ENCODE measurements at regions not wholly inside any gene's neighbourhood (a gene's known extent, or its start where the extent isn't known, plus 50 kb on each side); places are given as distances from the start of the nearest gene placed in this dataset.
A peak's percentile ranks its signal among the peaks of the same experiment; 100 is the strongest.

- peaks cover 0 to 14% (median 4%) of the 10 kb centered on the region in 5 donors for H3K4me1 ChIP-seq (ENCODE audit: control insufficient read depth in 5 of 5, insufficient read depth in 5 of 5, low read length in 5 of 5)
- no peak overlapping the region for H3K27ac ChIP-seq (ENCODE audit: low read depth in 1 of 2, low read length in 1 of 2)
- H3K36me3 ChIP-seq (ENCODE audit: control insufficient read depth in 4 of 4, insufficient read depth in 4 of 4, low read length in 4 of 4) = no peaks in the 10 kb centered on the region
- H3K9ac ChIP-seq (ENCODE audit: insufficient read depth in 1 of 2, low read length in 2 of 2) = no peak overlapping the region
- no peaks in the 10 kb centered on the region for H3K27me3 ChIP-seq (ENCODE audit: control insufficient read depth in 3 of 3, insufficient read depth in 3 of 3, low read length in 2 of 3)
- DNase-seq (peak in 1 of 3 donors; percentile 26), ATAC-seq (ENCODE audit: insufficient read depth, low FRiP score) (no peak)
- no peaks in the 10 kb centered on the region for H3K9me3 ChIP-seq (ENCODE audit: control insufficient read depth in 4 of 4, insufficient read depth in 3 of 4, low read length in 3 of 4)
- no peak overlapping the region for H3K4me3 ChIP-seq
- no peak for TF ChIP-seq CTCF (IDR thresholded peaks at IDR 0.05; ENCODE audit: control extremely low read depth, extremely low read depth)
- 85 to 89% methylated on average over 4 of the region's 4 CpGs for WGBS, 2 donors
Observed at GRCh38 chr6:27128311-27129094, 119.0 kb upstream of the PRSS16 start.

- 85 to 91% methylated on average over 5 of the region's 5 CpGs for WGBS, 2 donors
- TF ChIP-seq CTCF (IDR thresholded peaks at IDR 0.05; ENCODE audit: control extremely low read depth, extremely low read depth) = no peak
- Histone ChIP-seq H3K27ac (ENCODE audit: low read depth in 1 of 2, low read length in 1 of 2) (no peak overlapping the region), H3K27me3 (ENCODE audit: control insufficient read depth in 3 of 3, insufficient read depth in 3 of 3, low read length in 2 of 3) (no peaks in the 10 kb centered on the region), H3K36me3 (ENCODE audit: control insufficient read depth in 4 of 4, insufficient read depth in 4 of 4, low read length in 4 of 4) (no peaks in the 10 kb centered on the region), H3K4me3 (no peak overlapping the region), H3K4me1 (ENCODE audit: control insufficient read depth in 5 of 5, insufficient read depth in 5 of 5, low read length in 5 of 5) (peaks cover 0 to 20% (median 6%) of the 10 kb centered on the region in 5 donors), H3K9me3 (ENCODE audit: control insufficient read depth in 4 of 4, insufficient read depth in 3 of 4, low read length in 3 of 4) (no peaks in the 10 kb centered on the region), H3K9ac (ENCODE audit: insufficient read depth in 1 of 2, low read length in 2 of 2) (no peak overlapping the region)
- DNase-seq (peak in 1 of 3 donors; percentile 13), ATAC-seq (ENCODE audit: insufficient read depth, low FRiP score) (no peak)
Observed at GRCh38 chr6:27129095-27129815, 118.2 kb upstream of the PRSS16 start.

- no peaks in the 10 kb centered on the region for H3K36me3 ChIP-seq (ENCODE audit: control insufficient read depth in 4 of 4, insufficient read depth in 4 of 4, low read length in 4 of 4)
- H3K9ac ChIP-seq (ENCODE audit: insufficient read depth in 1 of 2, low read length in 2 of 2) = no peak overlapping the region
- no peaks in the 10 kb centered on the region for H3K9me3 ChIP-seq (ENCODE audit: control insufficient read depth in 4 of 4, insufficient read depth in 3 of 4, low read length in 3 of 4)
- DNase-seq (no peak), ATAC-seq (ENCODE audit: insufficient read depth, low FRiP score) (no peak)
- TF ChIP-seq CTCF (IDR thresholded peaks at IDR 0.05; ENCODE audit: control extremely low read depth, extremely low read depth) = no peak
- no peaks in the 10 kb centered on the region for H3K27me3 ChIP-seq (ENCODE audit: control insufficient read depth in 3 of 3, insufficient read depth in 3 of 3, low read length in 2 of 3)
- no peak overlapping the region for H3K4me3 ChIP-seq
- H3K27ac ChIP-seq (ENCODE audit: low read depth in 1 of 2, low read length in 1 of 2) = no peak overlapping the region
- WGBS, 2 donors = 92% methylated on average over 8 of the region's 8 CpGs
- H3K4me1 ChIP-seq (ENCODE audit: control insufficient read depth in 5 of 5, insufficient read depth in 5 of 5, low read length in 5 of 5) = peaks cover 0 to 21% (median 6%) of the 10 kb centered on the region in 5 donors
Observed at GRCh38 chr6:27129917-27130316, 117.6 kb upstream of the PRSS16 start.

All from lung (tissue), 11 donors.